ENCODE measurements at regions not wholly inside any gene's neighbourhood (a gene's known extent, or its start where the extent isn't known, plus 50 kb on each side); places are given as distances from the start of the nearest gene placed in this dataset.

- no peaks in the 10 kb centered on the region for H3K79me2 ChIP-seq (ENCODE audit: insufficient read depth, low read depth)
- no peaks in the 10 kb centered on the region for H3K27me3 ChIP-seq (ENCODE audit: insufficient read depth, low read depth)
- no peaks in the 10 kb centered on the region for H4K20me1 ChIP-seq (ENCODE audit: insufficient read depth)
- H3K9ac ChIP-seq: no peak overlapping the region
- no peak for TF ChIP-seq CTCF (conservative IDR thresholded peaks at IDR 0.05; ENCODE audit: low read depth, low read length)
- H3K4me3 ChIP-seq (IDR thresholded peaks at IDR 0.05; ENCODE audit: insufficient read depth, low read depth, low read length): no peak overlapping the region
- no peak overlapping the region for H2AFZ ChIP-seq (ENCODE audit: low read depth)
- H3K4me1 ChIP-seq (ENCODE audit: low read depth, poor library complexity, severe bottlenecking): no peaks in the 10 kb centered on the region
- no peak overlapping the region for H3K27ac ChIP-seq
- no peak overlapping the region for H3K4me2 ChIP-seq
- H3K36me3 ChIP-seq (ENCODE audit: insufficient read depth): no peaks in the 10 kb centered on the region
Observed at GRCh38 chr3:76972624-76973296, 67.1 kb upstream of the ROBO2 start.

GRCh38 chr3:76976996-76977395 is 62.9 kb upstream of the ROBO2 start:
- no peak for TF ChIP-seq CTCF (conservative IDR thresholded peaks at IDR 0.05; ENCODE audit: low read depth, low read length)
- Histone ChIP-seq H3K4me1 (ENCODE audit: low read depth, poor library complexity, severe bottlenecking) (no peaks in the 10 kb centered on the region), H3K36me3 (ENCODE audit: insufficient read depth) (no peaks in the 10 kb centered on the region), H4K20me1 (ENCODE audit: insufficient read depth) (no peaks in the 10 kb centered on the region), H3K27me3 (ENCODE audit: insufficient read depth, low read depth) (no peaks in the 10 kb centered on the region), H3K4me3 (IDR thresholded peaks at IDR 0.05; ENCODE audit: insufficient read depth, low read depth, low read length) (no peak overlapping the region), H2AFZ (ENCODE audit: low read depth) (no peak overlapping the region), H3K4me2 (no peak overlapping the region), H3K9ac (no peak overlapping the region), H3K79me2 (ENCODE audit: insufficient read depth, low read depth) (no peaks in the 10 kb centered on the region), H3K27ac (no peak overlapping the region)

GRCh38 chr3:76985645-76986044 is 54.3 kb upstream of the ROBO2 start:
- no peak overlapping the region for H3K9ac ChIP-seq
- no peak for TF ChIP-seq CTCF (conservative IDR thresholded peaks at IDR 0.05; ENCODE audit: low read depth, low read length)
- no peak overlapping the region for H3K4me3 ChIP-seq (IDR thresholded peaks at IDR 0.05; ENCODE audit: insufficient read depth, low read depth, low read length)
- H3K27ac ChIP-seq: no peak overlapping the region
- H2AFZ ChIP-seq (ENCODE audit: low read depth): no peak overlapping the region
- no peaks in the 10 kb centered on the region for H3K79me2 ChIP-seq (ENCODE audit: insufficient read depth, low read depth)
- H3K27me3 ChIP-seq (ENCODE audit: insufficient read depth, low read depth): no peaks in the 10 kb centered on the region
- no peak overlapping the region for H3K4me2 ChIP-seq
- no peaks in the 10 kb centered on the region for H3K4me1 ChIP-seq (ENCODE audit: low read depth, poor library complexity, severe bottlenecking)
- H3K36me3 ChIP-seq (ENCODE audit: insufficient read depth): no peaks in the 10 kb centered on the region
- H4K20me1 ChIP-seq (ENCODE audit: insufficient read depth): no peaks in the 10 kb centered on the region

GRCh38 chr3:76986876-76987474 is 52.9 kb upstream of the ROBO2 start:
- Histone ChIP-seq H2AFZ (ENCODE audit: low read depth) (no peak overlapping the region), H3K9ac (no peak overlapping the region), H3K79me2 (ENCODE audit: insufficient read depth, low read depth) (no peaks in the 10 kb centered on the region), H3K4me3 (IDR thresholded peaks at IDR 0.05; ENCODE audit: insufficient read depth, low read depth, low read length) (no peak overlapping the region), H3K4me2 (no peak overlapping the region), H3K27ac (no peak overlapping the region), H4K20me1 (ENCODE audit: insufficient read depth) (no peaks in the 10 kb centered on the region), H3K36me3 (ENCODE audit: insufficient read depth) (no peaks in the 10 kb centered on the region), H3K27me3 (ENCODE audit: insufficient read depth, low read depth) (no peaks in the 10 kb centered on the region), H3K4me1 (ENCODE audit: low read depth, poor library complexity, severe bottlenecking) (no peaks in the 10 kb centered on the region)
- TF ChIP-seq CTCF (conservative IDR thresholded peaks at IDR 0.05; ENCODE audit: low read depth, low read length): no peak
